GM21786 (cell line): ENCODE measurements at regions not wholly inside any gene's neighbourhood (a gene's known extent, or its start where the extent isn't known, plus 50 kb on each side); places are given as distances from the start of the nearest gene placed in this dataset.
"Not testable (repeated sequence)": the region's sequence is repeated elsewhere in the genome, so short reads cannot be mapped to it uniquely, and the experiment has no call there.

ENCODE experiments used
- ATAC-seq: cut with Tn5 transposase; IDR thresholded peaks from one replicate; pipeline ENCODE4 v1.9.1; 2021; ENCODE audit not compliant: unreplicated experiment

DNA sequence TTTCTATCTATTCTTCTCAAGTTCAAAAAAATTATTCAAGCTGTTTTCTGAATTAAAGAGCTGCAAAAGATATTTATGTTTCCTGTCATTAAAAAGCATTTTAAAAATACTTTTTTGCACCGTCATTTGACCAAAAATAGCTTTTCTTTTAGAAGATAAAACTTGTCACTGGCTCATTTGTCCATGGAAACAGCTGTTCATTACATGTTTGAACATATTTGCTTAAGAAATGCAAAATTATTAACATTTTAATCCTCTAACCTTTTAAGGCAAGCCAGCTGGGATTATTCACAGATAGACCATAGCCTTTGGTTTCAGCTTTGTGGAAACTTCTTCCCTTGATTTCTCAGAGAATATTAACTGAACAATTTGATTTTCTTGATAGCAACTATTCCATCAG lies 393.9 kb downstream of the TUSC1 start:
- no peak for ATAC-seq

DNA sequence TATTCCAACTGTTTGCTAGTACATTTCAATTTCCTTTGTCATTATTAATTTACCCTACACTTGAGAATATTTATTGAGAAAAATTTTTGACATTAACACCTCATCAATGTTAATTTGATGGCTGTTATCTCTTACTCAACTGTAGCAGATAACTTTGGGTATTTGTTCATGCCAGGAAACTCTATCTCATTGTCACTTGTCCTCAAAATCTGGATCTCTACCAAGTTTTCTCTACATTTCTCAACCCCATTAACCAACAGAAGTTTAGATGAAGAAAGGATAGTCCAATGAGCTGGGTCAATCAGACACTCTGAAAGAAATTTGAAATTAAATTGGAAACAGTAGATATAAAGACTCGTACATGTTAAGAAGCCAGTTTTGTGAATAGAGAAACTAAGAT lies 395.3 kb downstream of the TUSC1 start:
- no peak for ATAC-seq

DNA sequence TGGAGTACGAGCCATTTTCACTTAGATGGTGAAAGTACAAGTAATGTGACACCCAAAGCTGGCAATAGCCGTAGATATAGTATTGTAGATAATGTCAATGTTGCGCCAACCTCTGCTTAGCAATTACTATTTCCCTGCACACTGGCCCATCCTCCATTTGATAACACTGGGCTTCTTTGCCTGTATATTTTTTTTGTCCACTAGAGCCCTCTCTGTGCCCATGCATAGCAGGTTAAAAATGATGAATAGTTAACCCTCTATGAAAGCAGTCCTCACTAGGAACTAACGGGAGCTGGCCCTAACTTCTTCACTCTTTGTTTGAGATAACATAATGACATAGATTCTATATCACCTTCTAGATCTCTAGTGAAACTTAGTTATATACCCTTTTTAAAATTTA lies 416.8 kb downstream of the TUSC1 start:
- ATAC-seq = no peak

DNA sequence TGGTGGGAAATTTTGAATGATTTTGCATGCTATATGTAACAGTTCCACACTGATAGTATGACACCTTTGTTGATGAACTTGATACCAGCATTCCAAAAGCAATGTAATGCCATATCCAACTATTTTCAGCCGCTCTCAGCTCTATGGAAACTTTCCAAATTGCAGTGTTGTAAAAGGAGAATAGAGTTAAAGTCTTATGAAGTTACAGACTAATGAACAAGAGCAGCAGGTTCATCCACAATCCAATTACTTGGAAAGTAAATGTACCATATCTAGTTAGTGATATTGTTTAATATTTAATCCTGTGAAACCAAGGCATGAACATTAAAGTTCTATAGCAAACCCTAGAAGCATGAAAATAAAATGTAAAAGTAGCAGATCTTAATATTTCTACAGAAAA lies 418.2 kb downstream of the TUSC1 start:
- no peak for ATAC-seq

DNA sequence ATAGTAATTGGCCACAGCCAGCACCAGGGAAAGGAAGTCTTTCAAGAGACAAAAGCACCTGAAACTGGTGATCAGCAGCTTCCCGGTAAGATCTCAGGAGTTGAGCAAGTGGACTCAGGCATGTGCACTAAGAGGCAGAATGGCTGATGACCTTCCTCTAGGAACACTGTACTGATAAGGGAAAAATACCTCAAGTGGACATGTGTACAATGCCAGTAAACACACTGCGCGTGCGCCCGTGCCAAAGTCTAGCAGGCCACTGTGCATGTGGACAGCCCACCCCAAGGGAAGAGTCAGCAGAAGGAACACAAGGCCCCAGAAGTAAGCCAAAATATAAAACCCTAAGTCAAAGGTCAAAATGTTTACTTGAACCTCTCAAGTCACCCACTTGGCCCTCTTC lies 423.0 kb downstream of the TUSC1 start:
- no peak for ATAC-seq

DNA sequence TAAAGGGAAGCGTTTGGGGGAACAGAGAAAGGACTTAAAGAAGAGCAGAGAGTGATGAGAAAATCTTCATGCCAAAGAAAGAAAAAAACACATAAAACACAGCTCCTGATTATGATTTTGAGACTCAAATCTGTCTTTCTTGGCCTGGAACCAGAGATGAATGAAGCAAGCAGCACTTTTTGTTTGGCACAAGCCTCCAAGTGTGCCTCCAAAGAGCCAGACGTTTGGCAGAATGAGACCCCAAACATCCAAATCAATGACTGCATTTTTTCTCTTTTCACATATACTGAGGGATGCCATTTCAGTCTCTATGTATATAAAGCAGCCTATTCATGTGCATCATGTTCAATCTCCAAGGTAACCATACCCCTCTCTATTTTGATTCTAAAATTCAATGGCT lies 424.2 kb downstream of the TUSC1 start:
- no peak for ATAC-seq

DNA sequence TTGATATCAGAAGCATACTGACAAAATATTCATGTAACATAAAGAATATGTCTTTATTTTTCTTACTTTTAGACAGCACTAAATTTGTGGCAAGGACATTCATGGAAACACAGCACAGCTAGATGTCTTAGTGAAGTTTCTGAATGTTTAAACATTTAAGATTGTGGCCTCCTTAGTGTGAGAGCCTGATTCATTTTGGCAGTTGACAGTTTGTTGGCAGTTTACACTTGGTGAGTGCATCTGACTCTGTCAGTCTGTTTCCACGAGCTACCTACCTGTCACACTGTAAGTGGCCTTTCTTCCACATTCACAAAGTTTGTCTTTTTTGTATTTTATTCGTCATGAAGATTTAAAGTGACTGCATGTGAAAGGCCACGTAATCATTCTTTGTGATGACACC lies 436.8 kb downstream of the TUSC1 start:
- ATAC-seq = no peak

DNA sequence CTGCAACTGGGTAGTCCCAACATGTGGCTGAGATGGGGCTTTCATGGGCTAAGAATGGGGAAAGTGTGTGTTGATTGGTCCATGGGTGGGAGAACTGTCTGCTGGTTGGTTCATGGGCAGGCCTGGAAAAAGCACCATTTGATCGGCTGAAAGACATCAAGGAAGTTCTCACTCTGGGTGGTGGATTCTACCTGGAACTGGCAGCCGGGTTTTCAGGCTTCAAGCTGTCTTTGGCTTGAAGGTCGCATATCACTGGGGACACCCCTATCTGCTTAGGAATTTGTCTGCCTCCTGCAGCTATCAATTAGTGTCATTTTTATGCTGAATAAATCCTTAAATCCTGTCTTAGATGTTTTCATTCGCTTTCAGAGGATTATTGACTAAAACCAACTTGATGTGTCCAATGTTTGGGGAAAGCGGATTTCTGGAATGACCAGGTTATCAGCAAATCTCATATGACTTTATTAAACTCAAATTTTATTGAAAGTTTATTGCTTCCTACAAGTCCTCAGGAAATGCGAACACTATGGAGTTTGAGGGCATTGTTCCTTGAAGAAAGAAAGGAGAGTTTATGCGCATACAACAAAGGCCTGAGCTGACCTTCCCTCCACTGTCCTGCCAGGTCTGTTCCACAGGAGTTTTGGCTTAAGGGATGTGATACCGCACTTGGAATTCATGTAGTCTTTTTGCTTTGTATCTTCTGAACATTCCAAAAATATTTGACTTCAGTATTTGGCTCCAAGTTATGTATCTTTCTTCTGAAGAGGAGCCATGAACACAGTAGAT lies 451.1 kb downstream of the TUSC1 start:
- no peak for ATAC-seq

DNA sequence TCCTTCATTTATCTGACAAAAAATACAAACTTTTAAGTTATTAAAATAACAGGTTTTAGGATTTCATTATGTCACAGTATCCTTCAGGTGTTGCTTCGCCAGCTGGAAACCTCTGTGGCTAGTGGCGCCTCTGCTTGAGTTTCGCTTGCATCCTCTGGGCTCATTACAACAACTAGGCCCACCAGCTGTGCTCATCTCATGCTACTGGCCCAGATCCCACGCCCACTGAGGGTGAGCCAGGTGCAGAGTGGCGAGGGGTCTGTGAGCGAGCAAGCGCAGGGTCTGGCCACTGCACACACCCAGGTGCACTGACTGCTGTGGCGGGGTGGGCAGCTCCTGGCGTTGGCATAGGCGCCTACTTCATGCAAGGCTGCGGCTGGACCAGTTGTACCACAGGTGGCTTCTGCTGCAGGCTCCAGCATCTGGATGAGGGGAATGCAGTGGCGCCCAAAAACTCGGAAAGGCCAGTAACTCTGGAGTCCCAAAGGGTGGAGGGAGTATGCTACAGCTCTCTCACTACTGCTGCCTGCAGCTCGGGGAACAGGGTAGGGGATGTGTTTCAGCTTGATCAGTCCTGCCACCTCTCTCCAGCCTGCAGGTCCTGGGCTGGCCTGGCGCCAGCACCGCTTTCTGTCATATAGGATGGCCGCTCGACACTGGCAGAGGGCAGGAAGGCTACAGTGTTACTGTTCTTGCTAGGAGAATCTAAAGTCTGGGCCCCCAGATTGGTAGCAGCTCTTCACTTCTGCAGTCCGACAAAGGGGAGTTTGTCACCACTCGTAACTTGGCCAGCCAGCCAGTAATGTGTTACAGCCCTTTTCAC lies 452.1 kb downstream of the TUSC1 start:
- ATAC-seq = no peak

DNA sequence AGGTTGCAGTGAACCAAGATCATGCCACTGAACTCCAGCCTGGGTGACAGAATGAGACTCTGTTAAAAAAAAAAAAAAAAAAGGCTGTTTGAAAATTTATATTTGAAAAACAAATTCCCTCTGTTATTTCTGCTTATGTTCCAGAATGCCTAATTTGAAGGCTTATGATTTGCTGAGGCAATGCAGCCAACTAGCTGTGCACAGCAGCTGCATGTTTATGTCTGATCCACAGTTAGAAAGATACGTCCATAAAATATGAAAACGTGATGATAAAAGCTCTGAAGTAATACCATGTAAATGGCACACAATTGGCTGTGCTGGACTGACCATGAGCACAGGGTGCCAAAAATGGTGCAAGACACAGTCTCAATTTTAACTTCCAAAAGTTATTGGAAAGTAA lies 453.2 kb downstream of the TUSC1 start:
- ATAC-seq = no peak

DNA sequence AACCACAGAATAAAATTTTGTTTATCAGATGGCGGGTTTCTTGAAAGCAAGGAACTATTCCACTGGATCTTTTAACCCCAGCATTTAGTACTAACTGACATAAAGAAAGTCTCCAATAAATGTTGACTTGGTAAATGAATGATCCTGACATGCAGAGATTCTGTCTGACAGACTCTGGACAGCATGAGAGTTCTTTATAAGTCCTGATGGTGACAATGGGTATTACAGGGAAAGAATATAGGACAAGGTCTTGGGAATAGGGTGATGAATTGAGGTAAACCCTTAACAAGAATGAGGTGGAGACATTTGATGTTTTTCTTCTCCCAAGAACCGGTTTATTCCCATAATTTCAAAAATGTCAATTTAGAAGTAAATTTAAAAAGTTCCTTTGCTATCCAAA lies 453.9 kb downstream of the TUSC1 start:
- no peak for ATAC-seq

DNA sequence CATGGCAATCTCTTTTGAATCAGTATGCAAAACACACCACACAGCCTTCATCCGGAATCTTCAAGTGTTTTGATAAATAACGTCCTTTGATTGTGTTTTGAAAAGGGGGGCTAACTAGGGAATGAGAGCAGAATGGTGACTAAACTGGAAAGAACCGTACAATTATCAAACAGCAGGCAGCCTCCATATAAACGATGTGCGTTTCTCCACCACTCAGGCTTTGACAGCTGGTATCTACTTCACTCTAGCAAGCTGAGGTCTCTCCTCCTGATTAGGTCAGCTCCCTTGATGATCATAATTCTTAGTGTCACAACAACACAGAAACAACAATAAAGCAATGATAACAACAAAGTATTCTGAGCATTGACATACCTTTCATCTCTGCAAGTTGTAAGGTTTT lies 465.9 kb downstream of the TUSC1 start:
- ATAC-seq = no peak

DNA sequence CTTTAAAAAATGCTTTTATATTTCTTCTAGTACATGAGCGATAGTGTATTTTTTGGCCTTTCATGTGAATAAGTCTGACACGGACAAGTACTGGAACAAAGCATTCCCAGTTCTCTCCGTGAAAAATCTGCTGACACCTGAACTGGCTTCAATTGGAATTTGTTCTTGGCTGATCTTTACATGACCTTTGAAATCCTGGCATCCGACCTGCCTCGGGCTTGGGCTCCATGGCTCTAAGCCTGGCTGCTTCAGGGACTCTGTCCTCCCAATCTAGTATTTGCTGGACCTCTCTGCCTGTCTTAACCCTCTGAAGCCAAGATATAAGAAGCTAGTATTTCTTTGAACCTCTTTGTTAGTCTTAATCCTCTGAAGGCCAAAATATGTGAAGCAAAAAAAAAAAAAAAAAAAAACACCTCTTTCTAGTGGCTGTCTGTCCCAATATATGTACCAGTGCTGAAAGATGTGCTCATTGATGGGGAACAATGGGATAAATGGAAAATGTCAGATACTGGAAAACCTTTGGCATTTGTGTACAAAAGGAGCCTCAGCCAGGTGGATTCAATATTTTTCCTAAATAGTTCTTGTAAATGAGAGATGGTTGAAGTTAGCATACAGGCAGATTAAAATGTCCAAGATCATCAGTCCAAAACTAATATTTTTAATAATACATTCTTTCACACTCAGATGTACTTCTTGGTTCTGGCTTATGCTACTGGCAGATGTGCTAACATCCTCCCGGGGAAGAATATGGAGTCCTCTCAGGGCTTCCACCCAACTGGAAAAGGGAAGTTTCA lies 470.6 kb downstream of the TUSC1 start:
- no peak for ATAC-seq

DNA sequence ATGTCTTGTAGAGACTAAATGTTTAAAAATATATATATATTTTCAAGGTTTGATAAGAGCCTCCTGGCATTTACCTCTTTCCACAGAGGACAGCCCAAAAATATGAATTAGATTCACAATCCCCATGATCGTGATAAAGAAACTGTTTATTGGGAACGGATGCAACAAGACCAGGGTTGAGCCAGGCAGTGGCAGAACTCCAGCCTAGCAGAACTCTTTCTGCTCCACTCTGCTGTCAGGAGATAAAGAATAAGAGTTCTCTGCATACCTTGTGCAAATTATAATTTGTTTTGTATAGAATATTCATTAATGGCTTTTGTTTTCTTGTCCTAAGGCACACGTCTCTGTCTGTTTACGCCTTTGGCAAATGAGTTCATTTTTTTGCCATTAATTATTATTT lies 472.2 kb downstream of the TUSC1 start:
- no peak for ATAC-seq

DNA sequence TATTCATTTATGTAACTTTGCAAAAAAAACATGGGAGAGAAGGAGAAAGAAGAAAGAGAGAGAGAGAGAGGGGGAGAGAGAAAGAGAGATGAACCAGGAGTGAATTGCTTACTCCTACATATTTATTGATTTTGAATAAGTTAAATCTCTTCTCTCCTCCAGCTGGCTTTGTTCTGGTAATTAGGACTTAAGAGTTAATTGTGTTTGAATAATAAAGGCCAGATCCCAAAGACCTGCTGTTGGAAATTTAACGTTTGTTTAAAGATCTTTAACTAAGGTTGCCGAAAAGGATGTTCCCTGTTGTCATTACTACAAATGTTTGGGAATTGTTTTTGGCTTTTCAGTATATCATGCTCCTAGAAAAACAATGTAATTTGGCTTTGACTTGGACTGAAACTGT lies 473.0 kb downstream of the TUSC1 start:
- ATAC-seq = no peak

DNA sequence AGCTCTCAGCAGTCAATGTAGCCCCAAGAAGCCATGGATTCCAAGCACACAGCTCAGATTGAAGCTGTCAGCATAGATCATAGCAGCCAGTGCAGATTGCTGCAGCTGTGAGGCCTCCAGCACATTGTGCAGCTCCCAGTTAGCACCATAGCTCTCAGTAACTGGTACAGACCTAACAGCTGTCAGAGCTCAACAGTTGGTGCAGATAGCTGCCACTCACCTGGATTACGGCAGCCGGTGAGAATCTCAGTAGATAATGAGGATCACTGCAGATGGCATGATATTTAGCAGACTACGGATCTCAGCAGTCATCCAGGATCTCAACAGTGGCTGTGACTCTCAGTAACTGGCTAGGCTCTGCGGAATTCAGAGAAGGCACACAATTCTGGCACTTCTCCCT lies 500.4 kb downstream of the TUSC1 start:
- ATAC-seq = no peak

DNA sequence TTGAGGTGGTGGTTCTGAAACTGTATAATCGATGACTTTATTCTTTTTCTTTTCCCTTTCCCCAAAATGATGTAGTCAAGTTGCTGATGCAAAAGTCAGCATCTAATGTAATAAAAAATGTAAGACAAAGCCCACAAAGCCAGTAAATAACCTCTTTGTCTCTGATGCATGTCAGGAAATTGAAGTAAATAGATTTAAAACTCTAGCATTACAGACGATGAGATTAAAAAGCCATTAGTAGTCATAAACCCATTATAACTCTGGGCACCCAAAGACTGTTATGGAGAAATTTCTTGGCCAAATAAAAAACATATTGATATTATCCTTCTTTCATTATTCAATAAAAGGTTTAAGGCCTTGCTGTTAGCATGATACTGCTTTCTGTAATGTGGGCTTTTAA lies 548.7 kb downstream of the TUSC1 start:
- no peak for ATAC-seq

DNA sequence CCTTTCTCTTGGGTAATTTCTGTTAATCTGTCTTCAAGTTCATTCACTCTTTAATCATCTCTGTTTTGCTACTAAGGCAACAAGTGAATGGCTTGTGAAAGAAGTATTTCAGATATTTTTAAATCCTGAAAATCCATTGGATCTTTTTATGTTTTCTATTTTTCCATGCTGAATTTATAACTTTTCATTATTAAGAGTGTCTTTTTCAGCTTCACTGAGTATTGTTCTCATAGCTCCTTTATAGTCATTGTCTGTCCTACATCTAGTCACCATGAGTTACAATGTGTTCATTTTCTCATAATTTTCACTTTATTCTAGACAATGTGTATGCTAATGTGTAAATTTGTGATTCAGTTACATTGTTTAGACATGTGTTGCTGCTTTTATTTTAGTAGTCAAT lies 556.4 kb downstream of the TUSC1 start:
- no peak for ATAC-seq

DNA sequence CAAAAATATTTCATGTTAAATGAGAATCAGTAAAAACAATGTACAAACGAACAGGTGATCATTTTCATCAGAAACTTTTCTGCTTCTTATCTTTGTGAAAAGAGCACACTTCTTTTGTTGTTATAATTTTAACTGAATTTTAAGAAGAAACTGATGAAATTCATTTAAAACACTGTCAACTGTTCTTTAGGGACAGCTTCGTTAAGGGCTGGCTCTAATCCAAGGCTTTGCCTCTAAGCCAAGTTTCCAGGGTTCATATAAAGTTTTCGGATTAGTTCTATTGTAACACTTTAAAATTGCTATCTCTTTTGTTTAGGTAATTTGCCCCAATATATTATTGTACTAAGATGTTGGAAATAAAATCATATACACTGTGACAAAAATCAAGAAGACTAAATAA lies 559.2 kb downstream of the TUSC1 start:
- no peak for ATAC-seq

DNA sequence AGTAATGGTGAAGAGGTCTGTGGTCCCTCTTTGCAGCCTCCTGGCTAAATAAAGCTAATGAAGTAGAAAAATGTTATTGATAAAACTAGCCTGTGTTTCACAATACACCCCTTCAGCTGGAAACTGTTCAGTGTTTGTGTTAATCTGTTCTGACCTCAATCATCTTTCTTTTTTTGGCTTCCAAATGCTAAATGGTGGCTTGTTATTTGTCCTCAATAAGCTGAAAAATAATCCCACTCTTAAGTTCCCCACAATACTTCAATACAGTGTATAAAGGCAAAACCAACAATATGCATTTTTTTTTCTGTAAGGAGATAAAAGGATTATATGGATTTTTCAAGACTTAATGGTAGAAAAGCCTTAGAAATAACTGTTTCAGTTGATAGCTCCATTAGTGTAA lies 560.5 kb downstream of the TUSC1 start:
- no peak for ATAC-seq

DNA sequence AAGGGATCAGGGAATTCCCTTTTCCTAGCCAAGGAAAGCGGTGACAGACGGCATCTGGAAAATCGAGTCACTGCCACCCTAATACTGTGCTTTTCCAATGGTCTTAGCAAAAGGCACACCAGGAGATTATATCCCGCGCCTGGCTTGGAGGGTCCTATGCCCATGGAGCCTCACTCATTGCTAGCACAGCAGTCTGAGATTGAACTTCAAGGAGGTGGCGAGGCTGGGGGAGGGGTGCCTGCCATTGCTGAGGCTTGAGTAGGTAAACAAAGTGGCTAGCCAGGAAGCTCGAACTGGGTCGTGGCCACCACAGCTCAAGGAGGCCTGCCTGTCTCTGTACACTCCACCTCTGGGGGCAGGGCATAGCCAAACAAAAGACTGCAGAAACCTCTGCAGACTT lies 556.5 kb upstream of the IZUMO3 start:
- ATAC-seq = not testable (repeated sequence)

DNA sequence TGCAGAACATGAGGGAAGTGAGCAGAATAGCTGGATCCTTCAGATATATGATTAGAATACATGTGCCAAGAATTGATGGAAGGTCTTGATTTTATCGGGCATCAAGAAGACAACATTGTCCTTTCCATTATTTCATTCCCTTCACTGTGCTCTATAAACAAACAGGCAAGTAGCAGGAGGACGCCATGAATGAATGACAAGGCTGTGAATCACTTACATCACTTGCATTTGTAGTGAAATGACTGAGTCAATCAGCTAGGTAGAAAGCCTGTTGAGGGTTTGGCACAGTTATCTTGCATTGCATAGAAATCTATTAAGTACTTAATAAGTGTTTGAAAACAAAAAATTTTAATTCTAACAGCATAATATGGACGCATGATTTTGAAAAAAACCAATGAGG lies 548.8 kb upstream of the IZUMO3 start:
- ATAC-seq = no peak
